HCT116 (cell line): ENCODE measurements at regions not wholly inside any gene's neighbourhood (a gene's known extent, or its start where the extent isn't known, plus 50 kb on each side); places are given as distances from the start of the nearest gene placed in this dataset.
"Not testable (repeated sequence)": the region's sequence is repeated elsewhere in the genome, so short reads cannot be mapped to it uniquely, and the experiment has no call there.

Experiments used
- ATAC-seq: fragments of 200-7000 bp; cut with Tn5 transposase; 2 replicates; pipeline ENCODE4 v1.9.1; 2020; ENCODE audit warnings: mild to moderate bottlenecking, moderate library complexity
- BruUV-seq: library from RNA; stranded (reverse); fragments of 400-500 nt; replicated peaks from 2 replicates; lab custom pipeline; 2021; lab: Mats Ljungman, UMichigan
- CTCF ChIA-PET: fragments of 300-600 bp; sonication (Branson Sonifier 250); formaldehyde crosslinking; loops from one replicate; lab custom pipeline; 2021; ENCODE audit warnings: antibody characterized with exemption; lab: Charles Lee
- POLR2A ChIA-PET: fragments of 300-600, 350-600 bp; sonication (Branson Sonifier 250); formaldehyde crosslinking; loops from one replicate; lab custom pipeline; 2021; ENCODE audit warnings: antibody characterized with exemption; lab: Charles Lee
- RAD21 ChIA-PET, 2 experiments: fragments of 300-600 bp; sonication (Branson Sonifier 250); formaldehyde crosslinking; loops; one replicate each; lab custom pipeline; 2023; ENCODE audit warnings: low total read pairs in 2 of 2; ENCODE audit not compliant: uncharacterized antibody in 2 of 2, unreplicated experiment in 2 of 2, low non-redundant PET in 1 of 2; lab: Charles Lee
- DNase-seq: peaks from one replicate; pipeline ENCODE4 v3.0.0-alpha.2; 2010; ENCODE audit warnings: low read depth, low spot score
- H2AFZ ChIP-seq: fragments of 200-600 bp; shearing (Covaris generic), sonication (generic); 2 replicates; pipeline ENCODE4 v1.6.1; 2017; ENCODE audit warnings: low read depth, mixed run types, mixed read lengths, antibody characterized with exemption, low read length; ENCODE audit not compliant: poor library complexity, severe bottlenecking
- H3K27ac ChIP-seq: 2 replicates; pipeline ENCODE4 v1.5.1; 2012; ENCODE audit warnings: low read depth, low read length
- H3K27me3 ChIP-seq: fragments of 200-600 bp; sonication (generic); 2 replicates; pipeline ENCODE4 v1.6.1; 2016; ENCODE audit warnings: mixed run types, low read length, mixed read lengths; ENCODE audit not compliant: insufficient read depth
- H3K36me3 ChIP-seq, 2 experiments: fragments of 200-500 bp in 1 of 2; fragments of 200-600 bp in 1 of 2; sonication (Bioruptor generic) in 1 of 2; sonication (generic) in 1 of 2; 2 replicates each; pipeline versions ENCODE4 v1.5.1 to v1.6.1; 2014 to 2016; ENCODE audit warnings: low read length in 2 of 2, inconsistent platforms in 1 of 2, mixed read lengths in 1 of 2, mixed run types in 1 of 2; ENCODE audit not compliant: insufficient read depth in 2 of 2, control insufficient read depth in 1 of 2
- H3K4me1 ChIP-seq, 2 experiments: fragments of 200-600 bp in 1 of 2; sonication (generic) in 1 of 2; 2 replicates each; pipeline versions ENCODE4 v1.5.1 to v1.6.1; 2012 to 2017; ENCODE audit warnings: low read length in 2 of 2, inconsistent platforms in 1 of 2, mild to moderate bottlenecking in 1 of 2, mixed read lengths in 1 of 2, mixed run types in 1 of 2, moderate library complexity in 1 of 2; ENCODE audit not compliant: insufficient read depth in 2 of 2, control insufficient read depth in 1 of 2
- H3K4me2 ChIP-seq: fragments of 200-600 bp; sonication (generic); 2 replicates; pipeline ENCODE4 v1.6.1; 2017; ENCODE audit warnings: mixed run types, low read length, mixed read lengths
- H3K4me3 ChIP-seq, 2 experiments: fragments of 200-600 bp in 1 of 2; sonication (generic) in 1 of 2; replicated peaks in 1 of 2; 2 replicates each; pipeline ENCODE4 v1.5.1; 2011 to 2016; ENCODE audit warnings: low read length in 2 of 2, control low read depth in 1 of 2, low read depth in 1 of 2, mild to moderate bottlenecking in 1 of 2, mixed read lengths in 1 of 2, mixed run types in 1 of 2
- H3K79me2 ChIP-seq: fragments of 200-600 bp; sonication (generic); 2 replicates; pipeline ENCODE4 v1.6.1; 2017; ENCODE audit warnings: mild to moderate bottlenecking, mixed run types, low read length, moderate library complexity, mixed read lengths; ENCODE audit not compliant: insufficient read depth
- H3K9ac ChIP-seq: fragments of 200-600 bp; sonication (generic); 2 replicates; pipeline ENCODE4 v1.6.1; 2016; ENCODE audit warnings: low read length, mixed read lengths
- H3K9me2 ChIP-seq: fragments of 200-600 bp; sonication (generic), shearing (Covaris generic); 2 replicates; pipeline ENCODE4 v1.6.1; 2017; ENCODE audit warnings: mixed run types, mild to moderate bottlenecking, moderate library complexity; ENCODE audit not compliant: insufficient read depth
- H3K9me3 ChIP-seq, 2 experiments: fragments of 200-500 bp in 1 of 2; fragments of 200-600 bp in 1 of 2; sonication (Bioruptor generic) in 1 of 2; sonication (generic) in 1 of 2; 2 replicates each; pipeline ENCODE4 v1.6.1; 2014 to 2017; ENCODE audit warnings: low read length in 2 of 2, mixed read lengths in 2 of 2, inconsistent platforms in 1 of 2, low read depth in 1 of 2, mild to moderate bottlenecking in 1 of 2, mixed run types in 1 of 2, moderate library complexity in 1 of 2; ENCODE audit not compliant: control insufficient read depth in 1 of 2, insufficient read depth in 1 of 2
- H4K20me1 ChIP-seq: fragments of 200-600 bp; sonication (generic), shearing (Covaris generic); 2 replicates; pipeline ENCODE4 v1.6.1; 2017; ENCODE audit warnings: mixed run types, mild to moderate bottlenecking, moderate library complexity; ENCODE audit not compliant: insufficient read depth
- CBX3 ChIP-seq: IDR thresholded peaks from 2 replicates; pipeline ENCODE4 v1.6.1; 2012; ENCODE audit warnings: low read depth
- EGR1 ChIP-seq: IDR thresholded peaks from 2 replicates; pipeline ENCODE4 v1.6.1; 2012; ENCODE audit warnings: low read depth
- ELF1 ChIP-seq: IDR thresholded peaks from 2 replicates; pipeline ENCODE4 v1.6.1; 2012; ENCODE audit warnings: low read depth, borderline replicate concordance
- FOSL1 ChIP-seq: IDR thresholded peaks from 2 replicates; pipeline ENCODE4 v1.6.1; 2012; ENCODE audit warnings: low read depth
- MAX ChIP-seq: IDR thresholded peaks from 2 replicates; pipeline ENCODE4 v1.6.1; 2012
- POLR2A ChIP-seq: IDR thresholded peaks from 2 replicates; pipeline ENCODE4 v1.7.0; 2011; ENCODE audit warnings: borderline replicate concordance; ENCODE audit not compliant: insufficient read depth, insufficient read length; ENCODE audit errors: extremely low read depth
- RAD21 ChIP-seq: IDR thresholded peaks from 2 replicates; pipeline ENCODE4 v1.6.1; 2012; ENCODE audit warnings: low read depth, mild to moderate bottlenecking
- REST ChIP-seq: IDR thresholded peaks from 2 replicates; pipeline ENCODE4 v1.6.1; 2012; ENCODE audit warnings: low read depth
- SIN3A ChIP-seq: IDR thresholded peaks from 2 replicates; pipeline ENCODE4 v1.6.1; 2012; ENCODE audit warnings: low read depth
- ZBTB33 ChIP-seq: IDR thresholded peaks from 2 replicates; pipeline ENCODE4 v1.6.1; 2011; ENCODE audit warnings: mild to moderate bottlenecking, low read length, moderate library complexity; ENCODE audit not compliant: insufficient replicate concordance; ENCODE audit errors: extremely low read depth
- ZFX ChIP-seq: fragments of 450-650 bp; IDR thresholded peaks from 2 replicates; pipeline ENCODE4 v1.6.1; 2017
- intact Hi-C: fragments of 100-400 bp; cut with micrococcal nuclease; formaldehyde crosslinking; loops from 2 replicates; pipeline ENCODE4 v1.10.0; 2022

GRCh38 chr1:101420406-101420805 lies 183.6 kb downstream of the S1PR1 start (continued):
- TF ChIP-seq ELF1 = no peak
- TF ChIP-seq ZBTB33 = no peak

GRCh38 chr1:101428083-101428482 lies 191.3 kb downstream of the S1PR1 start:
- DNase-seq, BruUV-seq, H3K4me3 ChIP-seq, H3K79me2 ChIP-seq, ATAC-seq, CTCF ChIA-PET, H3K27me3 ChIP-seq, H3K4me1 ChIP-seq, H4K20me1 ChIP-seq, H3K9me3 ChIP-seq, POLR2A ChIA-PET, H3K27ac ChIP-seq, H3K36me3 ChIP-seq, H2AFZ ChIP-seq, RAD21 ChIA-PET, intact Hi-C loops, H3K9ac ChIP-seq, H3K4me2 ChIP-seq, H3K9me2 ChIP-seq: not testable (repeated sequence)

GRCh38 chr1:101428562-101428961 lies 191.7 kb downstream of the S1PR1 start:
- H2AFZ ChIP-seq = no peak overlapping the region
- H3K4me1 ChIP-seq = no peaks in the 10 kb centered on the region
- no TSS peak for BruUV-seq
- CTCF ChIA-PET = no interaction called here
- H3K27me3 ChIP-seq = no peaks in the 10 kb centered on the region
- H3K79me2 ChIP-seq = no peaks in the 10 kb centered on the region
- no peak overlapping the region for H3K9ac ChIP-seq
- DNase-seq = no peak
- no peak overlapping the region for H3K4me2 ChIP-seq
- intact Hi-C loops = no loop called here
- TF ChIP-seq ZFX (no peak), RAD21 (no peak), POLR2A (no peak), CBX3 (no peak), EGR1 (no peak), REST (no peak), MAX (no peak), SIN3A (no peak), FOSL1 (no peak)
- TF ChIP-seq, all 23 proteins: peak for 0
- ChIA-PET RAD21 (no interaction called here), POLR2A (no interaction called here)
- H4K20me1 ChIP-seq = no peaks in the 10 kb centered on the region
- H3K27ac ChIP-seq = no peak overlapping the region
- no peaks in the 10 kb centered on the region for H3K9me2 ChIP-seq
- no peak for ATAC-seq
- no peaks in the 10 kb centered on the region for H3K9me3 ChIP-seq
- H3K4me3 ChIP-seq = no peak overlapping the region
- H3K36me3 ChIP-seq = no peaks in the 10 kb centered on the region
